GM12872 (cell line): ENCODE measurements at regions not wholly inside any gene's neighbourhood (a gene's known extent, or its start where the extent isn't known, plus 50 kb on each side); places are given as distances from the start of the nearest gene placed in this dataset.
A peak's percentile ranks its signal among the peaks of the same experiment; 100 is the strongest.

Source experiments
- TF ChIP-seq, protein P1 (sequence below): IDR thresholded peaks from 3 replicates; pipeline ENCODE4 v1.5.1; 2011; ENCODE audit warnings: low read depth, mild to moderate bottlenecking, low read length, moderate library complexity; ENCODE audit not compliant: insufficient read depth

DNA sequence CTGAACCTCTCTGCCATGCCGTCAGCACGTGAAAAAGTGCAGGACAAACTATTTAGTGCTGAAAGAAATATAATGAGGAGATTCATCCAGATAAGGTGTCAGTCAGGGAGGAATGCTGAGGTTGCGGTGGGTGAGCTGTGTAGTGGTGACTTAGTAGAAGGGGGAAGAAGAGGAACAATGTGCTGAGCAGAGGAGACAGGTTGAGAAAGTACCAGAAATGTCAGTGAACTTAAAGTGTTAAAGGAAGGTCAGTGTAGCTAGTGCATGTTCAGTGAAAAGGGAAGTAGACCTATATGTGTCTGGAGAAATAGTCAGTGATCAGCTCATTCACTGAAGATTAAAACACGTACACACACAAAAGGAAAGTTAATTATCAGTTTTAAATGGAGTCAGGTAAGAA is 237.6 kb upstream of the CCDC179 start:
- TF ChIP-seq, protein P1, sequence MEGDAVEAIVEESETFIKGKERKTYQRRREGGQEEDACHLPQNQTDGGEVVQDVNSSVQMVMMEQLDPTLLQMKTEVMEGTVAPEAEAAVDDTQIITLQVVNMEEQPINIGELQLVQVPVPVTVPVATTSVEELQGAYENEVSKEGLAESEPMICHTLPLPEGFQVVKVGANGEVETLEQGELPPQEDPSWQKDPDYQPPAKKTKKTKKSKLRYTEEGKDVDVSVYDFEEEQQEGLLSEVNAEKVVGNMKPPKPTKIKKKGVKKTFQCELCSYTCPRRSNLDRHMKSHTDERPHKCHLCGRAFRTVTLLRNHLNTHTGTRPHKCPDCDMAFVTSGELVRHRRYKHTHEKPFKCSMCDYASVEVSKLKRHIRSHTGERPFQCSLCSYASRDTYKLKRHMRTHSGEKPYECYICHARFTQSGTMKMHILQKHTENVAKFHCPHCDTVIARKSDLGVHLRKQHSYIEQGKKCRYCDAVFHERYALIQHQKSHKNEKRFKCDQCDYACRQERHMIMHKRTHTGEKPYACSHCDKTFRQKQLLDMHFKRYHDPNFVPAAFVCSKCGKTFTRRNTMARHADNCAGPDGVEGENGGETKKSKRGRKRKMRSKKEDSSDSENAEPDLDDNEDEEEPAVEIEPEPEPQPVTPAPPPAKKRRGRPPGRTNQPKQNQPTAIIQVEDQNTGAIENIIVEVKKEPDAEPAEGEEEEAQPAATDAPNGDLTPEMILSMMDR: no peak

DNA sequence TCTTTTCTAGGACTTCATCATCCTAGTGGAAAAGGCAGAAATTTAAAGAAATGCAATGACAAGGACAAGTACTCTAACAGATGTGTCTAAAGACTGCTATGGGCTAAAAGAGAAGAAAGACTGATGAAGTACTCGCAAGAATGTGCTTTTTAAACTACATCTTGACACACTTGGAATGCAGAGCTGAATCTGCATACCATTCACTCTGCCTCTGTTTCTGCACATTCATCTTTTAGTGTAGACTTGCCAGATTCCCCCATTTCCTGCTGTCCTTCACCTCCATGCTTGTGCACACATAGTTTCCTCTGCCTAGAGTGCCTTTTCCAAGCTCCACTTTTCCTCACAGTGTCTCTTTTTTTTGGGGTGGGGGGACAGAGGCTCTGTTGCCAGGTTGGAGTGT is 239.0 kb upstream of the CCDC179 start:
- TF ChIP-seq, protein P1: no peak

DNA sequence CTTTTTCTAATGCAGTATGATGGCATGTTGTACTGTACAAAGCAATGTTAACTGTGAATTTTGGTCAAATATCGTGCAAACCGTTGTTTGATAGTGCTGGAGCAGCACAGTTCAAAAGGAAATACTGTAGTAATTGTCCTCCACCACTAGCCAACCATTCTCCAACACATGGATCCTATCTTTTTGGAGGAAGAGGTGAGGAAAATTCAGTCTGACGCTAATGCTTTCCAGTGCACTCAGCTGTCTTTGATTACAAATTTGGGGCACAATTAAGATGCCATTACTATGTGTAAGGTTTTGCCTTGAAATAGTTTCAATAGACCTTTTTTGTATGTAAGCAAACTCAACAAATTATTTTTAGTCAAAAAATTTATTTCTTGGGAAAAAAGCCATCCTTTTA is 240.5 kb upstream of the CCDC179 start:
- TF ChIP-seq, protein P1: no peak

DNA sequence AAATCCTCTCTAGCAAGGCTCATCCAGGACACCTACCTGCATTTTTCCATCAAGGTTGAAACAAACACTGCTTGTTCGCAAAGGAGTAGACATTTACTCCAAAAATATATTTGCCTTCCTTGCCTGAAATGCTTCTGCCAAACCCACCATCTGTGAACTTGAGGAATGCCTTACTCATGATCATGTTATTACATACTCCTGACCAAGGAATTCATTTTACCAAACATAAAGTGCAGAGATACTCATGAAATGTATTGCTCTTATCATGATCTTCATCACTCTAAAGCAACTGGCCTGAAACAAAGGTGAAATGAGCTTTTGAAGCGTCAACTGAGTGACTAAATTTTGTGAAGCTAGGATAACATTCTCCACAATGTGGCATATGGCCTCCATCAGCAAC is 243.1 kb upstream of the CCDC179 start:
- TF ChIP-seq, protein P1: no peak

DNA sequence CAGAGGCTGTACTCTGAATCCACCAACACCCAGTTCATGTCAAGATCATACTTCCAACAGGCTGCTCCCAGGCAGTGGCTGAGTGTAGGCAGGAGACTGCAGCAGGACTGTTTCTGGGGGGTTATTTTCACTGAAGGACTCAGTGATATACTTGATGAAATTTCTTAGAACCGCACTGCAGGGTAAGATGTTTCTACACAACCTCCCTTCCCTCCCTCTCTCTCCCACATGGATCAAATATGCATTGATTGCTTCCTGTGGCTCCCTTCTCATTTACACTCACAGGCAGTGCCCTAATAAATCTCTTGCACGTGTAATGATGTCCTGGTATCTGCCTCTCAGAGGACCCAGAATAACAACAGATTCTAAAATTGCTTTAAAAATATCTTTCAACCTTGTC is 251.3 kb upstream of the CCDC179 start:
- TF ChIP-seq, protein P1: no peak

DNA sequence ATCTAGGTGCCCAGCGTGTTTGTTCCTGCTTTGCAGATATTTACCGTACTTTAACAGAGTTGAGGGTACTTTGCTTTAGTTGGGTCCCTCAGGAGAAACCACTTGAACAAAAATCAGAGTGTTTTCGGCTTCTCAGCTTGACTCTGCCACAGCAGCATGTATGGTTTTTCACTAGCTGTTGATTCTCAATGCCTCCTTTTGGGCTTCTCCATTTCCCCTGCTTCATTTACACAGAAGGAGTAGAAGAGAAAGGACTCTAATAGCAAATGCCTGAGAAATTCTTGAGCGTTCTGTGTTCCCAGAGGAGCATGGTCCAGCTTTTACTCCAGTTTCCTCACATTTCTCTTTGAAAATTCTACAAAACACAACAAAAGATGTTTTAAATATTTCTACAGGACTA is 252.1 kb upstream of the CCDC179 start:
- TF ChIP-seq, protein P1: no peak

DNA sequence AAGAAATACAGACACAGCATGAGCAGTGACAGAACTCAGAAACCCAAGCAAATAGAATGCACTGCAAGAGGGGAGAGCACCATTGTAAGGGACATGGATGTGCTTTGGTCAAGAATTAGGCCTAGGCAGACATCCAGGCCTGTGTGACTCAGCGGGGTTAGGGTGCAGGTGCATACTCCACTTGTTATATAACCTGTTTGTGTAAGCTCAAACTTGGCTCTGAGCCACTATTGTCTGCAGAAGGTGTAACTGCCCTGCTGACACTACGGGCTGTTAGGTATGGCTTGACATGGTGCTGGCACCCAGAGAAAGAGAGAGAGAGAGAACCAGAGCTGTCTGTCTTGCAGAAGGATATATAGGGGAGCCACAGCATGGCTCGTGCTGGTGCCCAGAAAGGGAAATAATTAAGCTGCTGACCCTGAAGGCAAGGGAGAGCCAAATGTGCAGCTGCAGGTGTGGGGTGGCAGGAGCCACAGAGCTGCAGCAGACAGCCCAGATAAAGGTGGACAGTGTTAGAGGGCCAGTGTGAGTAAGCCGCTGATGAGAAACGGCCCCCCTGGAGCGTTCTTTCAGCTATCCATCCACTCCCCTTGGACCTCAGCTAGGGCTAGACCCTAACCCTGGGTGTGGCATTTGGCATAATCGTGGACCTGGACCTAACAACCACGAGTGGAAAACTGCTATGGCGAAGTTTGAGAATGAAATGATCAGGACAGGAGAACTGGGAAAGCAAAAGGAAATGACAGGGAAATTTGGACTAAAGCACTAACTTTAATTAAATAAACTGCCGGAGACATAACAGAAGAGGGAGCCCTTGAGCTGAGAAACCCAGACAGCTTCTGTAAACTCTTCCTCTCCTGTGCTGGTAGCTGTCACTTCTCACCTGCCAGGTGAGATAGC is 253.0 kb upstream of the CCDC179 start:
- TF ChIP-seq, protein P1: peak; percentile 68
